ENCODE measurements at regions not wholly inside any gene's neighbourhood (a gene's known extent, or its start where the extent isn't known, plus 50 kb on each side); places are given as distances from the start of the nearest gene placed in this dataset.
"Not testable (repeated sequence)": the region's sequence is repeated elsewhere in the genome, so short reads cannot be mapped to it uniquely, and the experiment has no call there.

DNA sequence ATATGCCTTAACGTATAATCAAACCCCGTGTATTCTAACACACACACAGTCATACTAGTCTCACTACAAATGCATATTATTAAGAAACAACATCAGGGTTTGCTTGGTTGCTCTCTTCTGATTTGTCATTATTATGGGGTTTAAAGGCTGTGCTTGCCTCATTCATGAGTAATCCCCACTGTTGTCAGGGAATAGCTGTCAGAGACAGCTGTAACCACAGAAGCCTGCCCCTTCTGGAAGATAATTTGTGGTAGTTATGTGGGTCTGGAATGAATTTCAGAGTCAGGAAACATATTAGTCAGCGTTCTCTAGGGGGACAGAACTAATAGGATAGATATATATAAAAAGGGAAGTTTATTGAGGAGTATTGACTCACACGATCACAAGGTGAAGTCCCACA is 456.9 kb upstream of the TMEM132C start:
- no peak for DNase-seq (ENCODE audit: low spot score)

- not testable (repeated sequence) for DNase-seq (ENCODE audit: low spot score)
Observed at GRCh38 chr12:127810459-127810858, 456.5 kb upstream of the TMEM132C start.

DNA sequence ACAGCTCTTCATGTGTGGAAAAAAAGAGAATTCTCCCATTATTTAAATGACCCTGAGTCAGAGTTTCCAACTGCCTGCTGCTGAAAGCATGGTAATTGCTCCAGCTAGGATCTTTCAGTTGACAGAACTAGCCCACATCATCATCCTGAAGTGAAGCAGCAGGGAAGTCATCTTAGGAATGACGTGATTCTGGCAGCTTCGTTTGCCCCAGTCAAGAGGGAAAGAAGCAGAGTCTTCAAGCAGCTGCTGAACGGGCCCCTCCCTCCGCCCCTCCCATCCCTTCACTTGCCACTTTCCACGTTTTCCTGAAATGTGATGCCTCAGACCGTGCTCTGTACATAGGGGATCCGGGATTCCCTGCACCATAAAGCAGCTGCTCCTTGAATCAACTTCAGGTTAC is 455.0 kb upstream of the TMEM132C start:
- no peak for DNase-seq (ENCODE audit: low spot score)

GRCh38 chr12:127813147-127813546 is 453.8 kb upstream of the TMEM132C start:
- DNase-seq (ENCODE audit: low spot score), result no peak

DNA sequence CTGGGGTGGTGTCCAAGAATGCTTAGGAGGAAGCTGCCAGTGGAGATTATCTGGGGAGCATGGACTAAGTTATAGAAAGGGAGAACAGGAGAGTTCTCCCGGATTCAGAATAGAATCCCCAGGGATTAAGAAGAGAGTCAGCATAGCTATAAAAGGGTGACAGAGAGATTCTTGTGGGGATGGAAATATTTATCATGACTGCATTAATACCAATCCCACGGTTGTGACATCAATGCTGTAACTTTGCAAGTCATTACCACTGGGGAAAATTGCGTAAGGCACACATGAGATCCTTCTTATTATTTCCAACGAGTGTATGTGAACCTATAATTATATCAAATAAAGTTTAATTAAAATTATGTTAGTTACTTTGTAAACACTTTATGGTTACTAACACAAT is 447.9 kb upstream of the TMEM132C start:
- no peak for DNase-seq (ENCODE audit: low spot score)

- no peak for DNase-seq (ENCODE audit: low spot score)
Observed at GRCh38 chr12:127820271-127820670, 446.7 kb upstream of the TMEM132C start.

- DNase-seq (ENCODE audit: low spot score), result no peak
Observed at GRCh38 chr12:127820846-127821245, 446.1 kb upstream of the TMEM132C start.

GRCh38 chr12:127822809-127823411 is 444.1 kb upstream of the TMEM132C start:
- no peak for DNase-seq (ENCODE audit: low spot score)

DNA sequence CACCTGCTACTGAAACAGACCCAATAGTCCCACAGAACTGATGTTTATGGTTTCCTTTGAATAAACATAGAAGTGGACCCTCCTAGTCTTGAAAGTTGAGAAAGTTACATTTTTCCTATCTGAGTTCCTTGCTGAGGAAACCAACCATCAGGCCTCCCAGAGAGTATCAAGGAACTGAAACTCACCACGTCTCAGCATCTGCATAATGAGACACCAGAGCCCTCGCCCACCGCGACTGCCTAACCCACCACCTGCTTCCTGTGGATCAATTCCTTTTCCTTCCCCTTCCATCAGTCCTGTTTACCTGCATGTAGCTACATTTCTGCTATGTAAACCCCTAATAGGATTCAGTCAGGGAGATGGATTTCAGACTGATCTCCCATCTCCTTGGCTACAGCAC is 443.2 kb upstream of the TMEM132C start:
- no peak for DNase-seq (ENCODE audit: low spot score)

DNA sequence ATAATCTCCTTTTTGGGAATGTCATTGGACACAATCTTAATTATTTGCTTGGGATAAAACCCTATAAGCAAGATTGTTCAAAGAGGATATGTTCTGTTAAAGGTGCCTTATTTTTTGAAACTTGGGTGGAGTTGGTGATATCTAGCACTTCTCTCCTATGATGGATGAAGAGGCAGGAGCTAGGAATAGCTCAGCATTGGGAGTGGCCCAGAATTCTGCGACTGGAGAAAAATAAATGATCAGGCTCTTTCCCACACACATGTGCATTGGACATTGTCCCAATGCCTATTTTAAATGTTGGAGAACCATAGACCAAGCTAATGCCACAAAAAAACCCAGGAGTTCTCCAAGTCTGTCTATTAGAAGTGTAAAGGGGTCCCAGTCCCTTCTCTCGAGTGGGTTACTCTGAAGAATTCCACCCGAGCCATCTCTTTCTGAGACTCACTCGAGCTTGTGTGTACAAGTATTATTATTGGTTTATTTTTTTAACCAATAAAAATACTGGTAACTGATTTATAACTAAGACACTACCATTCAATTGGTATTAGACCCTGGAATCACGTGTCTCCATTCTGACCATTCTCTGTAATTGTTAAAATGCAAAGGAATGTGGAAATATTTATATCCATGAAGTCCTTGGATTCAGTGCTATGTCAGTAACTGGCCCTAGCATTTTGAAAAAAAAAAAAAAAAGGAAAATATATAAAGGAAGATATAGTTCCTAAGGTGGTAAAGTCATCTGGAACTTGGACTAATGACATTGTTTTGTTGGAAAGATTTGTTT is 437.5 kb upstream of the TMEM132C start:
- no peak for DNase-seq (ENCODE audit: low spot score)

GRCh38 chr12:127830065-127830460 is 436.9 kb upstream of the TMEM132C start:
- no peak for DNase-seq (ENCODE audit: low spot score)

- no peak for DNase-seq (ENCODE audit: low spot score)
Observed at GRCh38 chr12:127830730-127831129, 436.2 kb upstream of the TMEM132C start.

- no peak for DNase-seq (ENCODE audit: low spot score)
Observed at GRCh38 chr12:127832172-127832571, 434.8 kb upstream of the TMEM132C start.

GRCh38 chr12:127836802-127837201 is 430.2 kb upstream of the TMEM132C start:
- DNase-seq (ENCODE audit: low spot score), result not testable (repeated sequence)

- no peak for DNase-seq (ENCODE audit: low spot score)
Observed at GRCh38 chr12:127857661-127858060, 409.3 kb upstream of the TMEM132C start.

- no peak for DNase-seq (ENCODE audit: low spot score)
Observed at GRCh38 chr12:127860536-127860935, 406.4 kb upstream of the TMEM132C start.

- no peak for DNase-seq (ENCODE audit: low spot score)
Observed at GRCh38 chr12:127861406-127861805, 405.6 kb upstream of the TMEM132C start.

- no peak for DNase-seq (ENCODE audit: low spot score)
Observed at GRCh38 chr12:127873306-127873705, 393.7 kb upstream of the TMEM132C start.

- DNase-seq (ENCODE audit: low spot score), result no peak
Observed at GRCh38 chr12:127881371-127882140, 385.4 kb upstream of the TMEM132C start.

DNA sequence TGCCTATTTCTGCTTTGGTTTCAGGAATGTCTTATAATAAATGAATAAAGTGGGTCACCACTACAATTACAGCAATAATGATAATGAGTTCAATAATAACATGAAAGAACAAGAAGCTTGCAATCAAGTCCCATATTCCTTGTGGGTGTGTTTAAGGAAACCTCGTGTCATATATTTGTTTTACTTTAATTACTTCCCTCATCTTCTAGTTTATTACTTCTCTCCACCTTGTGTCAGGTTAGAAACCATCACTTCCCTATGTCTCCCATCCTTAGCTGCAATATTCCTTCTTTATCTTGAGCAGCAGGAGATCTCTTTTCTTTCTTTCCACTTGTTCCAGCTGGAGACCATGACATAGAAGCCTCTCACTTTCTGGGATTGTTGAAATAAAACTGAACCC is 384.0 kb upstream of the TMEM132C start:
- DNase-seq (ENCODE audit: low spot score), result no peak

DNA sequence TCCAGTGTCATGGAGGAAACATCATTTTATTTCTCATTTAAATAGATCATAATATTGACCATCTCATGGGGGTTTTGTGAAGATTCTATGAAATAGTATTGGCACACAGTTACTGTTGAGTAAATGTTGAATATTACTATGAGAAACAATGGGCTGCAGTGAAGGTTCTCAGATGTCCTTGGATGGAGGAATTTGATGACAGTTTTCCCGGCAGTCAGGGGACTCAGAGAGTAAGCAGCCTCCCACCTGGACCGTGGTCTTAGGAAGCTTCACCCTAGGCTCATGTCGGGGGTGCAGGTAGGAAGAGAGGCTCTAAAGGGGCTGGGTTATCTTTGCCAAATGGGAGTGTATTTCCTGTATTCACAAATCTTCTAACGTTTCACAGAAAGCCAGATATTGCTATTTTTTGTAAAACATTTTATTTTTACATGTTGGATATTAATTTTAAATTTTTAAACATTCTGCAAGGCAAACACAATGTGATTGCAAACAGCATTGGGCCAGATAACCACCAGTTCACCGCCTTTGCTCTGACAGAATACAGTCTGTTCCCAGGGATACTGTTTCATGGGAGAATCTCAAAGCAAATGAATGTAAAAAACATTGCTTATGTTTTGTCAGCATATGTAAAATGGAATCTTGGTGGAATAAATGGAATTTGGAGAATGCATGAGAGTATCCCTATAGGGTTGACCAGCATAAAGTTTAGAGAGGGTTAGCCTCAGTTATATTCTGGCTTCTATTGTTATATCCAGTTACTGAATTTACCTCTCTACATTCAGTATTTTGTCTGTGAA is 380.8 kb upstream of the TMEM132C start:
- DNase-seq (ENCODE audit: low spot score), result no peak

DNA sequence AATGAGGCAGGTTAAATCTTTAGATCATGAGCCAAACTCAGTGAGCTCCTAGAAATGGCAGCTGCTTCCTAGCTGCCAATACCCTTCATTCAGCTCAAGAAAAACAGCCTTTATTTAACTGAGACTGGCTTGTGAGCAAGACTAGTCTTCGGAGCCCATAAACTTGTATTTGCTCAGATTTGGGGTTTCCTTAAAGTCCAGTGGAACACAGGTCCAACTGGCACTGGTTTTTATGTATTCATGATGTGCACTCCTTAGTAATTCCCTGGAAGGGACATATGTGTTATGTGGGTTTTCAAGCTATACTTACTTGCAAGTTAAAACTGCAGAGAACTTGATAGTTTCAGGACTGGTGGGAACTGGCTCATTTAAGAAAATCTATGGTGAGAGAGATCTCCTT is 380.1 kb upstream of the TMEM132C start:
- no peak for DNase-seq (ENCODE audit: low spot score)
